Renal pelvis (tissue), 1 donor: ENCODE measurements at regions not wholly inside any gene's neighbourhood (a gene's known extent, or its start where the extent isn't known, plus 50 kb on each side); places are given as distances from the start of the nearest gene placed in this dataset.

Source experiments
- DNase-seq: peaks from one replicate; pipeline ENCODE4 v3.0.0-alpha.2; 2013

GRCh38 chr2:146228466-146229058 is 1616.3 kb upstream of the ACVR2A start:
- DNase-seq, result peak; percentile 14

- DNase-seq, result no peak
These were observed 1616.8 kb upstream of the ACVR2A start for GRCh38 chr2:146228020-146228393.

- no peak for DNase-seq
These were observed 1617.4 kb upstream of the ACVR2A start for GRCh38 chr2:146227152-146228019.

GRCh38 chr2:146226077-146226476 is 1618.8 kb upstream of the ACVR2A start:
- no peak for DNase-seq

GRCh38 chr2:146221826-146222225 is 1623.0 kb upstream of the ACVR2A start:
- DNase-seq, result no peak

GRCh38 chr2:146220957-146221356 is 1623.9 kb upstream of the ACVR2A start:
- no peak for DNase-seq

- DNase-seq, result no peak
These were observed 1630.4 kb upstream of the ACVR2A start for GRCh38 chr2:146214394-146214929.

- DNase-seq, result no peak
These were observed 1631.2 kb upstream of the ACVR2A start for GRCh38 chr2:146213674-146214073.

- DNase-seq, result no peak
These were observed 1632.2 kb upstream of the ACVR2A start for GRCh38 chr2:146212602-146213001.

GRCh38 chr2:146209842-146210275 is 1635.0 kb upstream of the ACVR2A start:
- DNase-seq, result no peak

GRCh38 chr2:146207901-146208300 is 1636.9 kb upstream of the ACVR2A start:
- no peak for DNase-seq

- no peak for DNase-seq
These were observed 1637.4 kb upstream of the ACVR2A start for GRCh38 chr2:146207417-146207816.

- no peak for DNase-seq
These were observed 1641.7 kb upstream of the ACVR2A start for GRCh38 chr2:146203064-146203624.

- no peak for DNase-seq
These were observed 1651.2 kb upstream of the ACVR2A start for GRCh38 chr2:146193619-146194018.

GRCh38 chr2:146189541-146189940 is 1655.3 kb upstream of the ACVR2A start:
- no peak for DNase-seq

- no peak for DNase-seq
These were observed 1654.0 kb upstream of the ZEB2 start for GRCh38 chr2:146173934-146174333.

- no peak for DNase-seq
These were observed 1641.5 kb upstream of the ZEB2 start for GRCh38 chr2:146161256-146161882.

- no peak for DNase-seq
These were observed 1638.3 kb upstream of the ZEB2 start for GRCh38 chr2:146158072-146158674.

- DNase-seq, result no peak
These were observed 1627.6 kb upstream of the ZEB2 start for GRCh38 chr2:146147448-146148012.

- no peak for DNase-seq
These were observed 1624.1 kb upstream of the ZEB2 start for GRCh38 chr2:146143971-146144370.

- DNase-seq, result no peak
These were observed 1618.9 kb upstream of the ZEB2 start for GRCh38 chr2:146138820-146139219.

GRCh38 chr2:146135245-146135644 is 1615.3 kb upstream of the ZEB2 start:
- DNase-seq, result peak; percentile 62
